Upper lobe of right lung (tissue), 1 donor: ENCODE measurements at regions not wholly inside any gene's neighbourhood (a gene's known extent, or its start where the extent isn't known, plus 50 kb on each side); places are given as distances from the start of the nearest gene placed in this dataset.

Experiments used
- ATAC-seq: fragments of 200-7000 bp; cut with Tn5 transposase; one replicate; pipeline ENCODE4 v1.9.1; 2020; ENCODE audit warnings: mild to moderate bottlenecking, moderate library complexity
- DNase-seq: peaks from one replicate; pipeline ENCODE4 v3.0.0-alpha.2; 2020
- H3K27ac ChIP-seq: fragments of 200-600 bp; one replicate; pipeline ENCODE4 v1.8.0; 2022
- H3K27me3 ChIP-seq: fragments of 200-600 bp; one replicate; pipeline ENCODE4 v1.8.0; 2022; ENCODE audit warnings: mild to moderate bottlenecking
- H3K36me3 ChIP-seq: fragments of 200-600 bp; one replicate; pipeline ENCODE4 v1.8.0; 2022
- H3K4me1 ChIP-seq: fragments of 200-600 bp; one replicate; pipeline ENCODE4 v1.8.0; 2022
- H3K4me3 ChIP-seq: fragments of 200-600 bp; one replicate; pipeline ENCODE4 v1.8.0; 2022; ENCODE audit warnings: mild to moderate bottlenecking
- H3K9me3 ChIP-seq: fragments of 200-600 bp; one replicate; pipeline ENCODE4 v1.8.0; 2022
- CTCF ChIP-seq: fragments of 200-600 bp; IDR thresholded peaks from one replicate; pipeline ENCODE4 v1.8.0; 2022; ENCODE audit warnings: antibody characterized with exemption
- intact Hi-C: fragments of 100-400 bp; cut with DNase I; formaldehyde crosslinking; loops from one replicate; pipeline ENCODE4 v1.11.0; 2022
- donor health status: DM: no; HTN: yes; CAD: no; lungs with severe emphysema.

- no peaks in the 10 kb centered on the region for H3K27me3 ChIP-seq
- ATAC-seq = no peak
- intact Hi-C loops = no loop called here
Measured at GRCh38 chr17:79452706-79453105, 158.1 kb downstream of the RBFOX3 start.

GRCh38 chr17:79451167-79451566 is 159.7 kb downstream of the RBFOX3 start:
- no peaks in the 10 kb centered on the region for H3K9me3 ChIP-seq
- intact Hi-C loops = no loop called here
- H3K4me3 ChIP-seq = no peak overlapping the region
- H3K4me1 ChIP-seq = no peaks in the 10 kb centered on the region
- DNase-seq (no peak), ATAC-seq (no peak)
- H3K27me3 ChIP-seq = no peaks in the 10 kb centered on the region
- no peaks in the 10 kb centered on the region for H3K36me3 ChIP-seq
- TF ChIP-seq CTCF = no peak
- H3K27ac ChIP-seq = no peak overlapping the region

More at GRCh38 chr17:79452706-79453105, 158.1 kb downstream of the RBFOX3 start:
- Histone ChIP-seq H3K27ac (no peak overlapping the region), H3K4me1 (no peaks in the 10 kb centered on the region), H3K9me3 (no peaks in the 10 kb centered on the region), H3K4me3 (no peak overlapping the region), H3K36me3 (no peaks in the 10 kb centered on the region)
- DNase-seq = no peak
- TF ChIP-seq CTCF = no peak

GRCh38 chr17:79446399-79447009 is 164.3 kb downstream of the RBFOX3 start:
- Histone ChIP-seq H3K4me3 (no peak overlapping the region), H3K27ac (no peak overlapping the region), H3K27me3 (no peaks in the 10 kb centered on the region), H3K9me3 (no peaks in the 10 kb centered on the region), H3K4me1 (no peaks in the 10 kb centered on the region), H3K36me3 (no peaks in the 10 kb centered on the region)
- no peak for TF ChIP-seq CTCF
- no peak for ATAC-seq
- DNase-seq = no peak
- intact Hi-C loops = no loop called here

- H3K27ac ChIP-seq = no peak overlapping the region
- no peaks in the 10 kb centered on the region for H3K4me1 ChIP-seq
- no peaks in the 10 kb centered on the region for H3K9me3 ChIP-seq
- H3K27me3 ChIP-seq = no peaks in the 10 kb centered on the region
- ATAC-seq = no peak
- intact Hi-C loops = no loop called here
- H3K4me3 ChIP-seq = no peak overlapping the region
- no peak for DNase-seq
- TF ChIP-seq CTCF = no peak
- H3K36me3 ChIP-seq = no peaks in the 10 kb centered on the region
Measured at GRCh38 chr17:79444198-79444597, 166.7 kb downstream of the RBFOX3 start.

GRCh38 chr17:79443026-79443425 is 167.8 kb downstream of the RBFOX3 start:
- Histone ChIP-seq H3K4me1 (no peaks in the 10 kb centered on the region), H3K4me3 (no peak overlapping the region), H3K36me3 (no peaks in the 10 kb centered on the region), H3K27ac (no peak overlapping the region), H3K9me3 (no peaks in the 10 kb centered on the region), H3K27me3 (no peaks in the 10 kb centered on the region)
- TF ChIP-seq CTCF = no peak
- ATAC-seq = no peak
- DNase-seq = no peak
- intact Hi-C loops = no loop called here
